DOHH2 (cell line): ENCODE measurements at regions not wholly inside any gene's neighbourhood (a gene's known extent, or its start where the extent isn't known, plus 50 kb on each side); places are given as distances from the start of the nearest gene placed in this dataset.
"Not testable (repeated sequence)": the region's sequence is repeated elsewhere in the genome, so short reads cannot be mapped to it uniquely, and the experiment has no call there.

Experiments
- EZH2phosphoT487 ChIP-seq: fragments of 200-600 bp; sonication (generic); IDR thresholded peaks from 2 replicates; pipeline ENCODE4 v1.6.1; 2017; ENCODE audit warnings: borderline replicate concordance, mild to moderate bottlenecking, antibody characterized with exemption, low read length, moderate library complexity, mixed read lengths
- TF ChIP-seq, protein P1 (sequence below): fragments of 200-600 bp; sonication (generic); IDR thresholded peaks from one replicate; pipeline ENCODE4 v1.5.1; 2014; ENCODE audit warnings: antibody characterized with exemption, mild to moderate bottlenecking, low read depth, low read length; ENCODE audit not compliant: poor library complexity, severe bottlenecking

DNA sequence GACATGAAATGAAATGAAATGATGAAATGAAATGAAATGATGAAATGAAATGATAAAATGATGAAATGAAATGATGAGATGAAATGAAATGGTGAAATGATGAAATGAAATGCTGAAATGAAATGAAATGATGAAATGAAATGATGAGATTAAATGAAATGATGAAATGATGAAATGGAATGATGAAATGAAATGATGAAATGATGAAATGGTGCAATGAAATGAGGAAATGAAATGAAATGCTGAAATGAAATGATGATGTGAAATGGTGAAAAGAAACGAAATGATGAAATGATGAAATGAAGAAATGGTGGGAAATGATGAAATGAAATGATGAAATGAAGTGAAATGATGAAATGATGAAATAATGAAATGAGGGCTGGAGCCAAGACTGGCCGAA, 559.1 kb upstream of the WSB1 start:
- TF ChIP-seq, protein P1, sequence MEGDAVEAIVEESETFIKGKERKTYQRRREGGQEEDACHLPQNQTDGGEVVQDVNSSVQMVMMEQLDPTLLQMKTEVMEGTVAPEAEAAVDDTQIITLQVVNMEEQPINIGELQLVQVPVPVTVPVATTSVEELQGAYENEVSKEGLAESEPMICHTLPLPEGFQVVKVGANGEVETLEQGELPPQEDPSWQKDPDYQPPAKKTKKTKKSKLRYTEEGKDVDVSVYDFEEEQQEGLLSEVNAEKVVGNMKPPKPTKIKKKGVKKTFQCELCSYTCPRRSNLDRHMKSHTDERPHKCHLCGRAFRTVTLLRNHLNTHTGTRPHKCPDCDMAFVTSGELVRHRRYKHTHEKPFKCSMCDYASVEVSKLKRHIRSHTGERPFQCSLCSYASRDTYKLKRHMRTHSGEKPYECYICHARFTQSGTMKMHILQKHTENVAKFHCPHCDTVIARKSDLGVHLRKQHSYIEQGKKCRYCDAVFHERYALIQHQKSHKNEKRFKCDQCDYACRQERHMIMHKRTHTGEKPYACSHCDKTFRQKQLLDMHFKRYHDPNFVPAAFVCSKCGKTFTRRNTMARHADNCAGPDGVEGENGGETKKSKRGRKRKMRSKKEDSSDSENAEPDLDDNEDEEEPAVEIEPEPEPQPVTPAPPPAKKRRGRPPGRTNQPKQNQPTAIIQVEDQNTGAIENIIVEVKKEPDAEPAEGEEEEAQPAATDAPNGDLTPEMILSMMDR = not testable (repeated sequence)
- not testable (repeated sequence) for TF ChIP-seq EZH2phosphoT487
